ENCODE measurements at regions not wholly inside any gene's neighbourhood (a gene's known extent, or its start where the extent isn't known, plus 50 kb on each side); places are given as distances from the start of the nearest gene placed in this dataset.

- WGBS, 2 donors = 91 to 95% methylated on average over 2 of the region's 2 CpGs
- Histone ChIP-seq H3K36me3 (ENCODE audit: low read depth, missing control alignments) (no peaks in the 10 kb centered on the region), H3K4me3 (no peak overlapping the region), H3K4me1 (no peaks in the 10 kb centered on the region), H3K27ac (no peak overlapping the region), H3K9me3 (no peaks in the 10 kb centered on the region), H3K27me3 (no peaks in the 10 kb centered on the region)
- TF ChIP-seq POLR2A (IDR thresholded peaks at IDR 0.05) = no peak
- TF ChIP-seq, protein P1, sequence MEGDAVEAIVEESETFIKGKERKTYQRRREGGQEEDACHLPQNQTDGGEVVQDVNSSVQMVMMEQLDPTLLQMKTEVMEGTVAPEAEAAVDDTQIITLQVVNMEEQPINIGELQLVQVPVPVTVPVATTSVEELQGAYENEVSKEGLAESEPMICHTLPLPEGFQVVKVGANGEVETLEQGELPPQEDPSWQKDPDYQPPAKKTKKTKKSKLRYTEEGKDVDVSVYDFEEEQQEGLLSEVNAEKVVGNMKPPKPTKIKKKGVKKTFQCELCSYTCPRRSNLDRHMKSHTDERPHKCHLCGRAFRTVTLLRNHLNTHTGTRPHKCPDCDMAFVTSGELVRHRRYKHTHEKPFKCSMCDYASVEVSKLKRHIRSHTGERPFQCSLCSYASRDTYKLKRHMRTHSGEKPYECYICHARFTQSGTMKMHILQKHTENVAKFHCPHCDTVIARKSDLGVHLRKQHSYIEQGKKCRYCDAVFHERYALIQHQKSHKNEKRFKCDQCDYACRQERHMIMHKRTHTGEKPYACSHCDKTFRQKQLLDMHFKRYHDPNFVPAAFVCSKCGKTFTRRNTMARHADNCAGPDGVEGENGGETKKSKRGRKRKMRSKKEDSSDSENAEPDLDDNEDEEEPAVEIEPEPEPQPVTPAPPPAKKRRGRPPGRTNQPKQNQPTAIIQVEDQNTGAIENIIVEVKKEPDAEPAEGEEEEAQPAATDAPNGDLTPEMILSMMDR (IDR thresholded peaks at IDR 0.05) = no peak
- DNase-seq = no peak
- intact Hi-C loops (cut with DNase I; ENCODE audit: low total_unique reads) = no loop called here
These were observed 60.6 kb upstream of the CHD6 start for GRCh38 chr20:41678799-41679198.

DNA sequence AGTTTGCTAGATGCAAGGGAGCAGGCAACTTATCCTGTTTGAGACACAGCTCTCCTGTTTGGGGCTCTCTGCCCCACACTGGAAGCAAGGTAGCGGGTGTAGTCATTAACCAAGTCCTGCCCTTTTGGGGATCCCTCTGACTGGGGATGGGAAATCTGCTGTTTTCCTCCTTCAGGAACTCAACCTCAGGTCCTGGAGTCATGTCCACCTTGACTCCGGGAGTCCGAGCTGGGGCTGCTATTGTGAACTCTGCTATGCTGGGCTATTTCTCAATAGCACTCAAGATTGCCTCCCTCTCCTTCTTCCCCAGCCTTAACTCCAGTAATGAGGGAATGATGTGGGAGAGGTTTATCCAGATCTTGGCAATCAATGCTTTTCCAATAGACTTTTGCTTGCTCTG, 54.1 kb upstream of the CHD6 start:
- Histone ChIP-seq H3K4me3 (no peak overlapping the region), H3K9me3 (no peaks in the 10 kb centered on the region), H3K36me3 (ENCODE audit: low read depth, missing control alignments) (no peaks in the 10 kb centered on the region), H3K27me3 (no peaks in the 10 kb centered on the region), H3K4me1 (no peaks in the 10 kb centered on the region), H3K27ac (no peak overlapping the region)
- no peak for TF ChIP-seq POLR2A (IDR thresholded peaks at IDR 0.05)
- TF ChIP-seq, protein P1 (IDR thresholded peaks at IDR 0.05) = no peak
- DNase-seq = no peak
- WGBS, 2 donors = 93 to 95% methylated on average over 3 of the region's 3 CpGs
- intact Hi-C loops (cut with DNase I; ENCODE audit: low total_unique reads) = no loop called here

DNA sequence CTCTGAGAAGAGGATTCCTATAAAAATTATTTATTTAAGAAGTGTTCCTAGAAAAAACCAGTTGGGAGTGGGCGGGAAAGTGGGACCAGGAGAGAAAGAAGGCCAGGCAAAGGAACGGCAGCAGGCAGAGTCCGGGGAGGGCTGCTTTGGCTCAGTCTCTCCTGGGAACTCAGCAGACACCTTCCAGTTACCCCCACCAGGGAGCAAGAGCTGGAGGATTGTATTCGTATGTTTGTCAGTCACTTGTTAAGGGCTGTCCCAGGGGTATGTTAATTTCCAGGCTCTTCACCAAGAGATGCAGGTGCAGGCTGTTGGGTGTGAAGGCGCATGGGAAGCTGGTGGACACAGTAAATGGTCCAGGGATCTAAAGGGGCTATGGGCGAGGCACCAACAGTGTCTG, 53.0 kb upstream of the CHD6 start:
- intact Hi-C loops (cut with DNase I; ENCODE audit: low total_unique reads) = no loop called here
- H3K4me1 ChIP-seq = no peaks in the 10 kb centered on the region
- WGBS, 2 donors = 69 to 78% methylated on average over 6 of the region's 6 CpGs
- H3K27ac ChIP-seq = no peak overlapping the region
- no peak overlapping the region for H3K4me3 ChIP-seq
- no peaks in the 10 kb centered on the region for H3K9me3 ChIP-seq
- TF ChIP-seq, protein P1 (IDR thresholded peaks at IDR 0.05) = no peak
- TF ChIP-seq POLR2A (IDR thresholded peaks at IDR 0.05) = no peak
- no peak for DNase-seq
- H3K27me3 ChIP-seq = no peaks in the 10 kb centered on the region
- no peaks in the 10 kb centered on the region for H3K36me3 ChIP-seq (ENCODE audit: low read depth, missing control alignments)

- Histone ChIP-seq H3K4me1 (no peaks in the 10 kb centered on the region), H3K27me3 (no peaks in the 10 kb centered on the region), H3K36me3 (ENCODE audit: low read depth, missing control alignments) (no peaks in the 10 kb centered on the region), H3K27ac (no peak overlapping the region), H3K4me3 (no peak overlapping the region), H3K9me3 (no peaks in the 10 kb centered on the region)
- intact Hi-C loops (cut with DNase I; ENCODE audit: low total_unique reads) = no loop called here
- 73 to 76% methylated on average over 3 to 6 of the region's 6 CpGs for WGBS, 2 donors
- no peak for DNase-seq
- no peak for TF ChIP-seq POLR2A (IDR thresholded peaks at IDR 0.05)
- TF ChIP-seq, protein P1 (IDR thresholded peaks at IDR 0.05) = no peak
These were observed 52.5 kb upstream of the CHD6 start for GRCh38 chr20:41670631-41671030.

DNA sequence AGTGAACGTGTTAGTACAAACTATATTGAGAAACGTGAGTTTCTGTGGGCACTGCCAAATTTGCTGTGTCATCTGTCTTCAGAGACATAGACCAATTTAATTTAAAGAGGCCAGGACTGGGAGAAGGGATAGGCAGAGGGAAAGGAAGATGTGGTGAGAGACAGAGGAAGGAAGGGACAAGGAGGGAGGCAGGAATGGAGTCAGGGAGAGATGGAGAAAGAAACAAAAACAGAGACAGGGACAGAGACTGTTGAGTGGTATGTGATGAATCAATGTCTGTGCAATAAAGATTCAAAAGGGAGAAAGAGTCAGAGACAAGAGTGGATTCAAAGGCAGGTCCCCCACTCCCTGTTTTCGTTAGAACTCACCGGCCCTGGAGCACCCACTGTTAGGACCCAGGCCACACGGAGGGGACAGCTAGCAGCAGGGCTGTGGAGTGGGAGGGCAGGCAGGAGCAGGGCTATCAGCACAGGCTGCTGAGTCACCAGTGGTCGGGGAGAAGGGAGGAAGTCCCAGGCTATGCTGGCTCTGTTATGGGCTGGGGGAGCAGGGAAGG, 51.6 kb upstream of the CHD6 start:
- H3K36me3 ChIP-seq (ENCODE audit: low read depth, missing control alignments) = no peaks in the 10 kb centered on the region
- no peak overlapping the region for H3K4me3 ChIP-seq
- H3K27me3 ChIP-seq = no peaks in the 10 kb centered on the region
- no peaks in the 10 kb centered on the region for H3K4me1 ChIP-seq
- DNase-seq = no peak
- no peak overlapping the region for H3K27ac ChIP-seq
- 56 to 68% methylated on average over 6 of the region's 6 CpGs for WGBS, 2 donors
- TF ChIP-seq, protein P1 (IDR thresholded peaks at IDR 0.05) = no peak
- no peak for TF ChIP-seq POLR2A (IDR thresholded peaks at IDR 0.05)
- H3K9me3 ChIP-seq = no peaks in the 10 kb centered on the region
- intact Hi-C loops (cut with DNase I; ENCODE audit: low total_unique reads) = no loop called here

Measured in testis (tissue), 2 donors.